ENCODE measurements at regions not wholly inside any gene's neighbourhood (a gene's known extent, or its start where the extent isn't known, plus 50 kb on each side); places are given as distances from the start of the nearest gene placed in this dataset.

GRCh38 chr9:75651709-75652108 lies 238.8 kb upstream of the PCSK5 start:
- CTCF ChIA-PET, result no interaction called here
- 9% methylated on average over 2 of the region's 2 CpGs for WGBS (ENCODE audit: low lambda C conversion rate)

GRCh38 chr9:75653335-75653734 lies 237.1 kb upstream of the PCSK5 start:
- ChIA-PET CTCF (interaction anchor here (1.0 kb wide), 1 partner anchor 13 kb away, joined by 3 read pairs; no protein-coding TSS in a partner anchor), POLR2A (no interaction called here)
- H3F3A ChIP-seq (replicated peaks; ENCODE audit: insufficient read depth), result no peaks in the 10 kb centered on the region
- no peak for DNase-seq
- TF ChIP-seq NFIC (IDR thresholded peaks at IDR 0.05; ENCODE audit: borderline replicate concordance), result no peak
- TF ChIP-seq GABPA (IDR thresholded peaks at IDR 0.05; ENCODE audit: low read depth), result no peak
- no peak for TF ChIP-seq FOXJ3 (CRISPR knock-in tag; IDR thresholded peaks at IDR 0.05)
- H3K9ac ChIP-seq, result no peak overlapping the region
- no peaks in the 10 kb centered on the region for H4K20me1 ChIP-seq (ENCODE audit: insufficient read depth)
- no peaks in the 10 kb centered on the region for H3K36me3 ChIP-seq (replicated peaks in 1 of 2; ENCODE audit: control insufficient read depth in 1 of 2, insufficient read depth in 2 of 2, low read length in 1 of 2)
- no peak overlapping the region for H3K4me2 ChIP-seq
- H3K4me3 ChIP-seq (ENCODE audit: low read depth in 2 of 2, low read length in 1 of 2), result no peak overlapping the region
- H3K79me2 ChIP-seq (ENCODE audit: insufficient read depth), result no peaks in the 10 kb centered on the region
- H3K9me2 ChIP-seq, result no peaks in the 10 kb centered on the region
- H3K27ac ChIP-seq (ENCODE audit: low read depth in 2 of 2, low read length in 1 of 2), result no peak overlapping the region
- H3K27me3 ChIP-seq (ENCODE audit: insufficient read depth), result no peaks in the 10 kb centered on the region
- H3K9me3 ChIP-seq, result no peaks in the 10 kb centered on the region
- 4% methylated on average over 1 of the region's 1 CpG for WGBS (ENCODE audit: low lambda C conversion rate)
- H3K4me1 ChIP-seq (ENCODE audit: control insufficient read depth in 1 of 2, insufficient read depth in 2 of 2, low read depth in 1 of 2, low read length in 1 of 2), result no peaks in the 10 kb centered on the region
- no peak overlapping the region for H2AFZ ChIP-seq (ENCODE audit: low read depth)

More at GRCh38 chr9:75651709-75652108, 238.8 kb upstream of the PCSK5 start:
- no peaks in the 10 kb centered on the region for H4K20me1 ChIP-seq (ENCODE audit: insufficient read depth)
- no peak overlapping the region for H3K27ac ChIP-seq (ENCODE audit: low read depth in 2 of 2, low read length in 1 of 2)
- no peaks in the 10 kb centered on the region for H3K9me2 ChIP-seq
- no peak for DNase-seq
- TF ChIP-seq SMC3 (IDR thresholded peaks at IDR 0.05; ENCODE audit: low read depth, low read length) (no peak), FOXM1 (IDR thresholded peaks at IDR 0.05; ENCODE audit: low read depth) (no peak), EZH2phosphoT487 (IDR thresholded peaks at IDR 0.05; ENCODE audit: borderline replicate concordance, low read depth) (no peak), POLR2AphosphoS5 (IDR thresholded peaks at IDR 0.05; ENCODE audit: low read depth, low read length) (no peak), USF2 (IDR thresholded peaks at IDR 0.05; ENCODE audit: borderline replicate concordance, low read depth, low read length) (no peak), RFX5 (IDR thresholded peaks at IDR 0.05; ENCODE audit: low read length) (no peak), CHD2 (IDR thresholded peaks at IDR 0.05; ENCODE audit: low read length, partially characterized antibody) (no peak), FOSL2 (IDR thresholded peaks at IDR 0.05; ENCODE audit: borderline replicate concordance, low read depth) (no peak), GABPA (IDR thresholded peaks at IDR 0.05; ENCODE audit: low read depth) (no peak)
- TF ChIP-seq, protein P1, sequence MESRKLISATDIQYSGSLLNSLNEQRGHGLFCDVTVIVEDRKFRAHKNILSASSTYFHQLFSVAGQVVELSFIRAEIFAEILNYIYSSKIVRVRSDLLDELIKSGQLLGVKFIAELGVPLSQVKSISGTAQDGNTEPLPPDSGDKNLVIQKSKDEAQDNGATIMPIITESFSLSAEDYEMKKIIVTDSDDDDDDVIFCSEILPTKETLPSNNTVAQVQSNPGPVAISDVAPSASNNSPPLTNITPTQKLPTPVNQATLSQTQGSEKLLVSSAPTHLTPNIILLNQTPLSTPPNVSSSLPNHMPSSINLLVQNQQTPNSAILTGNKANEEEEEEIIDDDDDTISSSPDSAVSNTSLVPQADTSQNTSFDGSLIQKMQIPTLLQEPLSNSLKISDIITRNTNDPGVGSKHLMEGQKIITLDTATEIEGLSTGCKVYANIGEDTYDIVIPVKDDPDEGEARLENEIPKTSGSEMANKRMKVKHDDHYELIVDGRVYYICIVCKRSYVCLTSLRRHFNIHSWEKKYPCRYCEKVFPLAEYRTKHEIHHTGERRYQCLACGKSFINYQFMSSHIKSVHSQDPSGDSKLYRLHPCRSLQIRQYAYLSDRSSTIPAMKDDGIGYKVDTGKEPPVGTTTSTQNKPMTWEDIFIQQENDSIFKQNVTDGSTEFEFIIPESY (IDR thresholded peaks at IDR 0.05; ENCODE audit: borderline replicate concordance, low read depth), result no peak
- no peak overlapping the region for H2AFZ ChIP-seq (ENCODE audit: low read depth)
- no peaks in the 10 kb centered on the region for H3F3A ChIP-seq (replicated peaks; ENCODE audit: insufficient read depth)
- H3K4me1 ChIP-seq (ENCODE audit: control insufficient read depth in 1 of 2, insufficient read depth in 2 of 2, low read depth in 1 of 2, low read length in 1 of 2), result no peaks in the 10 kb centered on the region
- H3K9me3 ChIP-seq, result no peaks in the 10 kb centered on the region
- no peak overlapping the region for H3K4me3 ChIP-seq (ENCODE audit: low read depth in 2 of 2, low read length in 1 of 2)
- H3K36me3 ChIP-seq (replicated peaks in 1 of 2; ENCODE audit: control insufficient read depth in 1 of 2, insufficient read depth in 2 of 2, low read length in 1 of 2), result no peaks in the 10 kb centered on the region
- H3K27me3 ChIP-seq (ENCODE audit: insufficient read depth), result no peaks in the 10 kb centered on the region
- no peak overlapping the region for H3K4me2 ChIP-seq
- H3K9ac ChIP-seq, result no peak overlapping the region
- POLR2A ChIA-PET, result no interaction called here
- no peaks in the 10 kb centered on the region for H3K79me2 ChIP-seq (ENCODE audit: insufficient read depth)
